SK-N-MC (cell line): ENCODE measurements at regions not wholly inside any gene's neighbourhood (a gene's known extent, or its start where the extent isn't known, plus 50 kb on each side); places are given as distances from the start of the nearest gene placed in this dataset.

Source experiments
- DNase-seq: peaks from one replicate; pipeline ENCODE4 v3.0.0-alpha.2; 2011; ENCODE audit warnings: low read depth, low spot score
- H3K27ac ChIP-seq: fragments of 200-600 bp; sonication (generic); 2 replicates; pipeline ENCODE4 v1.5.1; 2016; ENCODE audit warnings: mixed run types
- H3K36me3 ChIP-seq: fragments of 200-600 bp; sonication (generic); 2 replicates; pipeline ENCODE4 v1.6.1; 2017; ENCODE audit warnings: antibody characterized with exemption, low read length, mixed read lengths; ENCODE audit not compliant: insufficient read depth
- H3K4me3 ChIP-seq: fragments of 200-600 bp; sonication (generic); 2 replicates; pipeline ENCODE4 v1.5.1; 2016
- H3K9ac ChIP-seq: fragments of 200-600 bp; sonication (generic); 2 replicates; pipeline ENCODE4 v1.8.0; 2017; ENCODE audit warnings: mixed run types, mixed read lengths; ENCODE audit not compliant: insufficient read length
- H3K9me3 ChIP-seq: fragments of 200-600 bp; sonication (generic); 2 replicates; pipeline ENCODE4 v1.6.1; 2017; ENCODE audit warnings: low read depth, mild to moderate bottlenecking, antibody characterized with exemption, low read length, moderate library complexity, mixed read lengths
- EZH2 ChIP-seq: fragments of 200-600 bp; sonication (generic); IDR thresholded peaks from one replicate; pipeline ENCODE4 v1.6.1; 2017; ENCODE audit warnings: antibody characterized with exemption
- FOXP2 ChIP-seq: optimal IDR thresholded peaks from 2 replicates; pipeline ENCODE3; 2011; ENCODE audit warnings: mild to moderate bottlenecking, moderate library complexity; ENCODE audit not compliant: insufficient read depth; ENCODE audit errors: extremely low read length, control extremely low read depth
- POLR2AphosphoS5 ChIP-seq: IDR thresholded peaks from 2 replicates; pipeline ENCODE4 v1.6.1; 2012; ENCODE audit warnings: mild to moderate bottlenecking, low read depth, low read length, borderline replicate concordance

- no peak overlapping the region for H3K9ac ChIP-seq
- TF ChIP-seq POLR2AphosphoS5 (no peak), EZH2 (no peak), FOXP2 (no peak)
- no peak for DNase-seq
- no peak overlapping the region for H3K27ac ChIP-seq
- H3K36me3 ChIP-seq = no peaks in the 10 kb centered on the region
- no peak overlapping the region for H3K4me3 ChIP-seq
- H3K9me3 ChIP-seq = no peaks in the 10 kb centered on the region
Measured at GRCh38 chr10:31618541-31619291, 299.7 kb downstream of the ZEB1 start.

- Histone ChIP-seq H3K4me3 (no peak overlapping the region), H3K9ac (no peak overlapping the region), H3K27ac (no peak overlapping the region), H3K36me3 (no peaks in the 10 kb centered on the region), H3K9me3 (no peaks in the 10 kb centered on the region)
- DNase-seq = no peak
- TF ChIP-seq POLR2AphosphoS5 (no peak), FOXP2 (no peak), EZH2 (no peak)
Measured at GRCh38 chr10:31617757-31618156, 298.7 kb downstream of the ZEB1 start.

- Histone ChIP-seq H3K36me3 (no peaks in the 10 kb centered on the region), H3K4me3 (no peak overlapping the region), H3K9ac (no peak overlapping the region), H3K27ac (no peak overlapping the region), H3K9me3 (no peaks in the 10 kb centered on the region)
- TF ChIP-seq EZH2 (no peak), POLR2AphosphoS5 (no peak), FOXP2 (no peak)
- DNase-seq = no peak
Measured at GRCh38 chr10:31617133-31617532, 298.1 kb downstream of the ZEB1 start.

GRCh38 chr10:31615129-31615528 is 296.1 kb downstream of the ZEB1 start:
- Histone ChIP-seq H3K36me3 (no peaks in the 10 kb centered on the region), H3K27ac (no peak overlapping the region), H3K4me3 (no peak overlapping the region), H3K9me3 (no peaks in the 10 kb centered on the region), H3K9ac (no peak overlapping the region)
- TF ChIP-seq EZH2 (no peak), FOXP2 (no peak), POLR2AphosphoS5 (no peak)
- no peak for DNase-seq

DNA sequence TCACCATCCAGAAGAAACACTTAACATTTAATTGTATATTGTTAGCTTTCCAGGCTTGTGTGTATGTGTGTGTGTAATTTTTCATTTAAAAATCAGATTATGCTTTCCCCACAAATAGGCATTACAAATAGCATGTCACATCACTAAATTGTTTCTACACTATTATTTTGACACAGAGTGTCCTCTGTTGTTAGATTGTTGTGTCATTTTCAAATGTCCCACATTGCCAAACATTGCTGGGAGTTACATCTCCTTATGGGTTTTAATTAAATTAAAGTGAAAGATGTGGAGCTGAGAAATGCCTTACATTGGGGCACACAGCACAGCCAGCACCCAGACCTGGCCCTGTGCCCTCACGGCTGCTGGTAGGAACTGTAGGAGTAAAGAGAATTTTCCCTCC is 295.6 kb downstream of the ZEB1 start:
- no peak for DNase-seq
- H3K9me3 ChIP-seq = no peaks in the 10 kb centered on the region
- H3K9ac ChIP-seq = no peak overlapping the region
- H3K27ac ChIP-seq = no peak overlapping the region
- no peaks in the 10 kb centered on the region for H3K36me3 ChIP-seq
- TF ChIP-seq FOXP2 = no peak
- no peak for TF ChIP-seq POLR2AphosphoS5
- no peak for TF ChIP-seq EZH2
- H3K4me3 ChIP-seq = no peak overlapping the region

DNA sequence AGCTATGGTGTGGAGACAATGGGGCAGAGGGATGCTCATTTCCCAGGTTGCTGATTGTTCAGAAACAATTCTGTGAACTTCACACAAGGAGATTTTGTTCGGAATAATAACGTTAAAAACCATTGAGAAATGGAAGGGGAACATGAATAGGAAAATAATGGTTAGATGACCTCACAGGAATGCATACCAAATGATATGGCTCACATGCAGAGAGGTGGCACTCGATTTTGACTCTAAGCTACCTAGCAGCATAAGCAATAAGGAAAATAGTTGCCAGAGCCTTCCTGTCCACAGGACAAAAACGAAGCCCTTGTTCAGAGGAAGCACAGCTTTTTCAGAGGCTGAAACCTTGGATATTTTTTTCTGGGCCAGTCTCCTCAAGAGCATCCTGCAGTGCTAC is 293.1 kb downstream of the ZEB1 start:
- no peak for TF ChIP-seq POLR2AphosphoS5
- TF ChIP-seq FOXP2 = no peak
- TF ChIP-seq EZH2 = no peak
- DNase-seq = no peak
- no peaks in the 10 kb centered on the region for H3K9me3 ChIP-seq
- H3K27ac ChIP-seq = no peak overlapping the region
- H3K36me3 ChIP-seq = no peaks in the 10 kb centered on the region
- H3K4me3 ChIP-seq = no peak overlapping the region
- H3K9ac ChIP-seq = no peak overlapping the region

DNA sequence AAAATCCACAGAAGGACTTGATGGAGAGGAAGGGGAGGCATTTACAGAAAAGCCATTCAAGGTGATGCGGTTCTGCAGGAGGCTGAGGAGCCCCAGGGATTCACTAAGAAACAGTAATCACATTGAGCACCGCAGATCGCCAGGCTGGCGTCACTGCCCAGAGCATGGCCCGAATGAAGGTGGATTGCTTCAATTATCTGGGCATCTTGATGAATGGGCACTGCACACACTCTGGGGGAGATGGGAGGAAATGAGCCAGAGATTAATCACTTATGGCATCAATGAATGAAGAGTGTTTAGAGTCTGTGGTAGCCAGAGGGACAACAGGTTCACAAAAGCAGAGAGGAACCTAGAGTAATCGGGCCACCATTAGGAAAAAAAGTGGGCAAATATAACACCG is 292.1 kb downstream of the ZEB1 start:
- TF ChIP-seq POLR2AphosphoS5 = no peak
- no peak for TF ChIP-seq FOXP2
- TF ChIP-seq EZH2 = no peak
- Histone ChIP-seq H3K9ac (no peak overlapping the region), H3K27ac (no peak overlapping the region), H3K9me3 (no peaks in the 10 kb centered on the region), H3K36me3 (no peaks in the 10 kb centered on the region), H3K4me3 (no peak overlapping the region)
- no peak for DNase-seq

- Histone ChIP-seq H3K36me3 (no peaks in the 10 kb centered on the region), H3K9ac (no peak overlapping the region), H3K27ac (no peak overlapping the region), H3K9me3 (no peaks in the 10 kb centered on the region), H3K4me3 (no peak overlapping the region)
- TF ChIP-seq POLR2AphosphoS5 (no peak), FOXP2 (no peak), EZH2 (no peak)
- no peak for DNase-seq
Measured at GRCh38 chr10:31607481-31607880, 288.5 kb downstream of the ZEB1 start.

GRCh38 chr10:31606841-31607240 is 287.8 kb downstream of the ZEB1 start:
- Histone ChIP-seq H3K27ac (no peak overlapping the region), H3K9me3 (no peaks in the 10 kb centered on the region), H3K36me3 (no peaks in the 10 kb centered on the region), H3K9ac (no peak overlapping the region), H3K4me3 (no peak overlapping the region)
- TF ChIP-seq EZH2 = no peak
- no peak for TF ChIP-seq FOXP2
- TF ChIP-seq POLR2AphosphoS5 = no peak
- no peak for DNase-seq
